H1 (cell line): ENCODE measurements at regions not wholly inside any gene's neighbourhood (a gene's known extent, or its start where the extent isn't known, plus 50 kb on each side); places are given as distances from the start of the nearest gene placed in this dataset.
A peak's percentile ranks its signal among the peaks of the same experiment; 100 is the strongest.

Experiments
- CTCF ChIA-PET: fragments of 300-600 bp; sonication (Branson Sonifier 250); formaldehyde crosslinking; loops from one replicate; lab custom pipeline; 2021; ENCODE audit not compliant: partially characterized antibody; lab: Charles Lee
- POLR2A ChIA-PET: fragments of 300-600 bp; sonication (Branson Sonifier 250); formaldehyde crosslinking; loops from one replicate; lab custom pipeline; 2021; ENCODE audit warnings: inconsistent platforms; ENCODE audit not compliant: partially characterized antibody; lab: Charles Lee
- DNase-seq, 2 experiments: peaks; one replicate each; pipeline versions ENCODE4 v3.0.0 to v3.0.0-alpha.2; 2010 to 2022; ENCODE audit warnings: low spot score in 2 of 2, low read depth in 1 of 2, mixed read lengths in 1 of 2
- FAIRE-seq: peaks from 2 replicates; lab custom pipeline; 2011; peaks lifted over from hg19 to GRCh38; lab: Jason Lieb, UNC
- H2AFZ ChIP-seq: 2 replicates; pipeline ENCODE4 v1.8.1; 2012; ENCODE audit warnings: low read length, inconsistent platforms
- H2AK5ac ChIP-seq: 2 replicates; pipeline ENCODE4 v1.6.1; 2013; ENCODE audit warnings: low read depth, low read length
- H2BK120ac ChIP-seq: replicated peaks from 2 replicates; pipeline ENCODE3; 2013; ENCODE audit warnings: low read depth, low read length, inconsistent platforms
- H2BK12ac ChIP-seq: 2 replicates; pipeline ENCODE4 v1.6.1; 2013; ENCODE audit warnings: low read depth, low read length
- H2BK15ac ChIP-seq: 2 replicates; pipeline ENCODE4 v1.6.1; 2013; ENCODE audit warnings: low read length
- H2BK20ac ChIP-seq: 2 replicates; pipeline ENCODE4 v1.6.1; 2013; ENCODE audit warnings: low read length
- H2BK5ac ChIP-seq: 2 replicates; pipeline ENCODE4 v1.6.1; 2013; ENCODE audit warnings: low read depth, low read length
- H3K14ac ChIP-seq: 2 replicates; pipeline ENCODE4 v1.6.1; 2013; ENCODE audit warnings: inconsistent platforms; ENCODE audit not compliant: insufficient read length
- H3K18ac ChIP-seq: 2 replicates; pipeline ENCODE4 v1.6.1; 2013; ENCODE audit warnings: low read length; ENCODE audit errors: extremely low read depth
- H3K23ac ChIP-seq: 2 replicates; pipeline ENCODE4 v1.6.1; 2013; ENCODE audit warnings: inconsistent platforms; ENCODE audit not compliant: insufficient read length
- H3K23me2 ChIP-seq: 2 replicates; pipeline ENCODE4 v1.6.1; 2013; ENCODE audit warnings: low read depth, low read length
- H3K27ac ChIP-seq: 2 replicates; pipeline ENCODE4 v1.6.1; 2011; ENCODE audit warnings: low read depth, low read length, inconsistent platforms
- H3K27me3 ChIP-seq, 4 experiments: replicated peaks in 1 of 4; 1 replicate in 1 of 4; 2 replicates in 3 of 4; pipeline versions ENCODE4 v1.6.1 to v1.8.1; 2011 to 2013; ENCODE audit warnings: low read length in 3 of 4, mild to moderate bottlenecking in 3 of 4, inconsistent platforms in 2 of 4, mixed read lengths in 2 of 4, moderate library complexity in 1 of 4; ENCODE audit not compliant: control insufficient read depth in 3 of 4, insufficient read depth in 3 of 4; ENCODE audit errors: extremely low read depth in 1 of 4
- H3K36me3 ChIP-seq, 4 experiments: 2 replicates each; pipeline versions ENCODE4 v1.6.1 to v1.8.1; 2011 to 2013; ENCODE audit warnings: mild to moderate bottlenecking in 4 of 4, low read length in 3 of 4, moderate library complexity in 2 of 4, control low read depth in 1 of 4, inconsistent platforms in 1 of 4; ENCODE audit not compliant: insufficient read depth in 4 of 4, control insufficient read depth in 2 of 4
- H3K4ac ChIP-seq: replicated peaks from 2 replicates; pipeline ENCODE3; 2013; ENCODE audit warnings: low read length, low read depth, mixed read lengths, inconsistent platforms; ENCODE audit not compliant: insufficient read length
- H3K4me1 ChIP-seq, 4 experiments: replicated peaks in 1 of 4; 1 replicate in 1 of 4; 2 replicates in 3 of 4; pipeline versions ENCODE4 v1.6.1 to v1.8.1; 2011 to 2013; ENCODE audit warnings: low read length in 3 of 4, inconsistent platforms in 2 of 4, mixed read lengths in 1 of 4; ENCODE audit not compliant: insufficient read depth in 4 of 4, control insufficient read depth in 3 of 4
- H3K4me2 ChIP-seq, 2 experiments: 2 replicates each; pipeline versions ENCODE4 v1.6.1 to v1.8.1; 2011 to 2013; ENCODE audit warnings: low read depth in 2 of 2, low read length in 2 of 2, control low read depth in 1 of 2, inconsistent platforms in 1 of 2, mild to moderate bottlenecking in 1 of 2; ENCODE audit not compliant: insufficient read depth in 1 of 2
- H3K4me3 ChIP-seq, 4 experiments: fragments of 200-600, 300-600 bp in 1 of 4; sonication (generic), shearing (Covaris generic), sonication (Bioruptor Twin) in 1 of 4; 2 replicates each; pipeline versions ENCODE4 v1.5.1 to v1.8.1; 2011 to 2016; ENCODE audit warnings: low read length in 4 of 4, low read depth in 3 of 4, control low read depth in 2 of 4, inconsistent platforms in 2 of 4, mild to moderate bottlenecking in 2 of 4, mixed read lengths in 1 of 4, moderate library complexity in 1 of 4; ENCODE audit not compliant: insufficient read depth in 2 of 4; ENCODE audit errors: extremely low read depth in 1 of 4
- H3K56ac ChIP-seq: replicated peaks from 2 replicates; pipeline ENCODE3; 2013; ENCODE audit warnings: low read depth, mild to moderate bottlenecking, mixed read lengths, low read length, inconsistent platforms; ENCODE audit not compliant: insufficient read length
- H3K79me1 ChIP-seq: 2 replicates; pipeline ENCODE4 v1.6.1; 2013; ENCODE audit warnings: low read depth, low read length, control low read depth
- H3K79me2 ChIP-seq, 2 experiments: 2 replicates each; pipeline versions ENCODE4 v1.6.1 to v1.8.1; 2012 to 2013; ENCODE audit warnings: low read length in 2 of 2, mild to moderate bottlenecking in 2 of 2, inconsistent platforms in 1 of 2; ENCODE audit not compliant: insufficient read depth in 2 of 2, control insufficient read depth in 1 of 2
- H3K9ac ChIP-seq, 4 experiments: replicated peaks in 1 of 4; 1 replicate in 1 of 4; 2 replicates in 3 of 4; pipeline versions ENCODE4 v1.6.1 to v1.8.1; 2011 to 2013; ENCODE audit warnings: low read depth in 3 of 4, low read length in 3 of 4, control low read depth in 2 of 4, mild to moderate bottlenecking in 2 of 4, moderate library complexity in 2 of 4, inconsistent platforms in 1 of 4; ENCODE audit errors: extremely low read depth in 1 of 4
- H3K9me3 ChIP-seq, 2 experiments: 2 replicates each; pipeline versions ENCODE4 v1.6.1 to v1.8.1; 2012 to 2013; ENCODE audit warnings: mild to moderate bottlenecking in 2 of 2, moderate library complexity in 2 of 2, control low read depth in 1 of 2, inconsistent platforms in 1 of 2, low read depth in 1 of 2, low read length in 1 of 2, mixed read lengths in 1 of 2; ENCODE audit not compliant: insufficient read depth in 2 of 2
- H4K20me1 ChIP-seq, 2 experiments: replicated peaks in 1 of 2; 2 replicates each; pipeline versions ENCODE3 to v1.8.1; 2011 to 2013; ENCODE audit warnings: inconsistent platforms in 2 of 2, low read length in 2 of 2, mild to moderate bottlenecking in 1 of 2; ENCODE audit not compliant: insufficient read depth in 2 of 2, control insufficient read depth in 1 of 2
- H4K5ac ChIP-seq: 2 replicates; pipeline ENCODE4 v1.6.1; 2013; ENCODE audit warnings: low read length, low read depth, mixed read lengths, inconsistent platforms; ENCODE audit not compliant: insufficient read length
- H4K8ac ChIP-seq: 2 replicates; pipeline ENCODE4 v1.8.0; 2013; ENCODE audit warnings: mild to moderate bottlenecking, moderate library complexity, low read length, inconsistent platforms; ENCODE audit not compliant: insufficient read depth; ENCODE audit errors: extremely low read depth
- H4K91ac ChIP-seq: replicated peaks from 2 replicates; pipeline ENCODE3; 2013; ENCODE audit warnings: low read length, mixed read lengths, inconsistent platforms; ENCODE audit not compliant: insufficient read length
- EGR1 ChIP-seq: IDR thresholded peaks from 2 replicates; pipeline ENCODE4 v1.6.1; 2011; ENCODE audit warnings: low read depth, low read length, borderline replicate concordance
- GABPA ChIP-seq: IDR thresholded peaks from 2 replicates; pipeline ENCODE4 v1.6.1; 2011; ENCODE audit warnings: mild to moderate bottlenecking, low read length, moderate library complexity, borderline replicate concordance; ENCODE audit not compliant: insufficient read depth
- POLR2A ChIP-seq, 2 experiments: IDR thresholded peaks; 1 replicate in 1 of 2; 2 replicates in 1 of 2; pipeline ENCODE4 v1.6.1; 2011; ENCODE audit warnings: low read depth in 2 of 2, low read length in 2 of 2, mild to moderate bottlenecking in 2 of 2; ENCODE audit errors: control extremely low read depth in 1 of 2
- RXRA ChIP-seq: IDR thresholded peaks from 2 replicates; pipeline ENCODE4 v1.6.1; 2011; ENCODE audit warnings: low read depth, mild to moderate bottlenecking, low read length, moderate library complexity; ENCODE audit not compliant: insufficient read depth
- SIX5 ChIP-seq: IDR thresholded peaks from 2 replicates; pipeline ENCODE4 v1.6.1; 2011; ENCODE audit warnings: mild to moderate bottlenecking, low read depth, low read length
- WGBS, 2 experiments: shearing (Covaris generic) in 1 of 2; methylation state at CpG; one replicate each; pipeline versions ENCODE4 v1.1.6 to v1.1.7; 2013 to 2015; ENCODE audit warnings: low lambda C conversion rate in 2 of 2, mixed read lengths in 2 of 2, inconsistent platforms in 1 of 2, low coverage in 1 of 2, missing lambda C conversion rate in 1 of 2; ENCODE audit not compliant: insufficient replicate concordance in 2 of 2, insufficient coverage in 1 of 2, insufficient read length in 1 of 2; ENCODE audit errors: extremely low coverage in 1 of 2, missing lambda C conversion rate in 1 of 2; 5-methylcytosine and 5-hydroxymethylcytosine counted together

- H2AFZ ChIP-seq = 0 out of 2 replicates have a peak overlapping the region, but pooled peaks have one; percentile 7
- no peaks in the 10 kb centered on the region for H3K79me2 ChIP-seq
- no peaks in the 10 kb centered on the region for H3K79me1 ChIP-seq
- H4K8ac ChIP-seq = no peak overlapping the region
- no peak overlapping the region for H3K9ac ChIP-seq
- H4K20me1 ChIP-seq = no peaks in the 10 kb centered on the region
- H3K4me2 ChIP-seq = no peak overlapping the region
- DNase-seq (no peak), FAIRE-seq (no peak)
- H3K36me3 ChIP-seq = no peaks in the 10 kb centered on the region
- no peak overlapping the region for H3K14ac ChIP-seq
- ChIA-PET POLR2A (no interaction called here), CTCF (no interaction called here)
- 83% methylated on average over 2 of the region's 2 CpGs; no CpG with 5 or more reads in 1 of the 2 experiments for WGBS, 2 experiments
- H4K5ac ChIP-seq = no peak overlapping the region
- H3K4me1 ChIP-seq = no peaks in the 10 kb centered on the region
- H3K27ac ChIP-seq = no peak overlapping the region
- H3K9me3 ChIP-seq = peaks cover 0 to 4% of the 10 kb centered on the region in 2 experiments; a peak in 1 of 4 replicates
- no peak overlapping the region for H3K56ac ChIP-seq
- H2BK20ac ChIP-seq = no peak overlapping the region
- no peak overlapping the region for H3K23ac ChIP-seq
- H2BK120ac ChIP-seq = no peak overlapping the region
- H3K27me3 ChIP-seq = no peaks in the 10 kb centered on the region
- H3K23me2 ChIP-seq = no peaks in the 10 kb centered on the region
- H2BK12ac ChIP-seq = no peak overlapping the region
- no peak overlapping the region for H4K91ac ChIP-seq
- H2BK5ac ChIP-seq = no peak overlapping the region
- no peak overlapping the region for H3K4ac ChIP-seq
- H2AK5ac ChIP-seq = no peak overlapping the region
- no peak overlapping the region for H3K4me3 ChIP-seq
- H2BK15ac ChIP-seq = no peak overlapping the region
- no peak overlapping the region for H3K18ac ChIP-seq
- TF ChIP-seq RXRA (no peak), EGR1 (no peak), SIX5 (no peak), POLR2A (IDR thresholded peaks at IDR 0.05; ENCODE audit: control extremely low read depth in 1 of 2, low read depth in 2 of 2, low read length in 2 of 2) (no peak), GABPA (no peak)
Observed at GRCh38 chr21:15526798-15527197, 203.0 kb upstream of the USP25 start.
